H9 (cell line): ENCODE measurements at regions not wholly inside any gene's neighbourhood (a gene's known extent, or its start where the extent isn't known, plus 50 kb on each side); places are given as distances from the start of the nearest gene placed in this dataset.

Experiments
- DNase-seq: peaks from one replicate; pipeline ENCODE4 v3.0.0-alpha.2; 2017
- H2AFZ ChIP-seq: one replicate; pipeline ENCODE4 v1.6.1; 2013; ENCODE audit warnings: mild to moderate bottlenecking, low read length, control low read depth, moderate library complexity
- H2AK5ac ChIP-seq: 2 replicates; pipeline ENCODE4 v1.6.1; 2013; ENCODE audit warnings: low read length, control low read depth, mixed read lengths; ENCODE audit not compliant: insufficient read length
- H2BK120ac ChIP-seq: one replicate; pipeline ENCODE4 v1.6.1; 2013; ENCODE audit warnings: low read depth, mild to moderate bottlenecking, low read length, control low read depth, inconsistent platforms; ENCODE audit not compliant: poor library complexity, severe bottlenecking
- H2BK12ac ChIP-seq: 2 replicates; pipeline ENCODE4 v1.6.1; 2013; ENCODE audit warnings: low read length, control low read depth, mixed read lengths, low read depth; ENCODE audit not compliant: insufficient read length
- H2BK15ac ChIP-seq: 2 replicates; pipeline ENCODE4 v1.6.1; 2013; ENCODE audit warnings: low read depth, low read length, control low read depth
- H2BK20ac ChIP-seq: one replicate; pipeline ENCODE4 v1.6.1; 2013; ENCODE audit warnings: low read depth, mild to moderate bottlenecking, low read length, control low read depth, inconsistent platforms; ENCODE audit not compliant: poor library complexity, severe bottlenecking
- H2BK5ac ChIP-seq: 2 replicates; pipeline ENCODE4 v1.6.1; 2013; ENCODE audit warnings: low read length, control low read depth, mixed read lengths; ENCODE audit not compliant: insufficient read length
- H3K14ac ChIP-seq: 2 replicates; pipeline ENCODE4 v1.6.1; 2013; ENCODE audit warnings: low read length, control low read depth; ENCODE audit not compliant: insufficient read depth
- H3K18ac ChIP-seq: 2 replicates; pipeline ENCODE4 v1.6.1; 2013; ENCODE audit warnings: low read depth, mild to moderate bottlenecking, mixed read lengths, low read length, control low read depth; ENCODE audit not compliant: insufficient read length
- H3K23ac ChIP-seq: 2 replicates; pipeline ENCODE4 v1.6.1; 2013; ENCODE audit warnings: low read length, control low read depth, mixed read lengths, low read depth; ENCODE audit not compliant: insufficient read length
- H3K23me2 ChIP-seq: 2 replicates; pipeline ENCODE4 v1.6.1; 2013; ENCODE audit warnings: low read depth, mild to moderate bottlenecking, mixed read lengths, low read length, control low read depth; ENCODE audit not compliant: insufficient read length, poor library complexity, severe bottlenecking
- H3K27ac ChIP-seq: 2 replicates; pipeline ENCODE4 v1.5.1; 2013; ENCODE audit warnings: low read length, control low read depth, mixed read lengths, low read depth; ENCODE audit not compliant: insufficient read length
- H3K27me3 ChIP-seq: 2 replicates; pipeline ENCODE4 v1.6.1; 2013; ENCODE audit warnings: low read length, control low read depth, inconsistent platforms; ENCODE audit not compliant: insufficient read depth
- H3K4ac ChIP-seq: 2 replicates; pipeline ENCODE4 v1.6.1; 2013; ENCODE audit warnings: low read depth, mild to moderate bottlenecking, control low read depth, inconsistent platforms, low read length, moderate library complexity
- H3K4me1 ChIP-seq: 2 replicates; pipeline ENCODE4 v1.6.1; 2013; ENCODE audit warnings: low read length, control low read depth, inconsistent platforms; ENCODE audit not compliant: insufficient read depth
- H3K4me2 ChIP-seq: 2 replicates; pipeline ENCODE4 v1.6.1; 2013; ENCODE audit warnings: low read length, control low read depth, mixed read lengths; ENCODE audit not compliant: insufficient read length, insufficient read depth
- H3K56ac ChIP-seq: 2 replicates; pipeline ENCODE4 v1.6.1; 2013; ENCODE audit warnings: low read depth, mild to moderate bottlenecking, mixed read lengths, low read length, control low read depth; ENCODE audit not compliant: insufficient read length
- H3K79me1 ChIP-seq: 2 replicates; pipeline ENCODE4 v1.6.1; 2013; ENCODE audit warnings: low read depth, mild to moderate bottlenecking, moderate library complexity, low read length, control low read depth, inconsistent platforms; ENCODE audit not compliant: insufficient read depth, poor library complexity, severe bottlenecking
- H3K79me2 ChIP-seq: 2 replicates; pipeline ENCODE4 v1.6.1; 2013; ENCODE audit warnings: low read length, control low read depth, inconsistent platforms; ENCODE audit not compliant: insufficient read depth
- H3K9ac ChIP-seq: 2 replicates; pipeline ENCODE4 v1.6.1; 2013; ENCODE audit warnings: low read length, control low read depth, mixed read lengths; ENCODE audit not compliant: insufficient read length; ENCODE audit errors: extremely low read depth
- H3K9me3 ChIP-seq: one replicate; pipeline ENCODE4 v1.6.1; 2013; ENCODE audit warnings: low read depth, low read length, inconsistent platforms; ENCODE audit not compliant: control insufficient read depth
- H3T11ph ChIP-seq: one replicate; pipeline ENCODE4 v1.6.1; 2013; ENCODE audit warnings: mild to moderate bottlenecking, low read length, control low read depth, inconsistent platforms
- H4K20me1 ChIP-seq: one replicate; pipeline ENCODE4 v1.6.1; 2013; ENCODE audit not compliant: control insufficient read depth, insufficient read length, insufficient read depth
- H4K5ac ChIP-seq: 2 replicates; pipeline ENCODE4 v1.6.1; 2013; ENCODE audit warnings: low read depth, mild to moderate bottlenecking, mixed read lengths, low read length, control low read depth; ENCODE audit not compliant: insufficient read length
- H4K8ac ChIP-seq: replicated peaks from 2 replicates; pipeline ENCODE4 v1.6.1; 2013; ENCODE audit warnings: low read length, control low read depth, mixed read lengths, low read depth; ENCODE audit not compliant: insufficient read length
- H4K91ac ChIP-seq: 2 replicates; pipeline ENCODE4 v1.6.1; 2013; ENCODE audit warnings: low read depth, mild to moderate bottlenecking, moderate library complexity, mixed read lengths, low read length, control low read depth; ENCODE audit not compliant: insufficient read length
- H3K27ac Mint-ChIP-seq, 3 experiments: 2 replicates in 2 of 3; 3 replicates in 1 of 3; pipeline ENCODE4 v1.8.0; 2020 to 2021; ENCODE audit warnings: mixed read lengths in 3 of 3, mild to moderate bottlenecking in 1 of 3, moderate library complexity in 1 of 3
- H3K27me3 Mint-ChIP-seq: 2 replicates; pipeline ENCODE4 v1.8.0; 2021; ENCODE audit warnings: low read depth, mild to moderate bottlenecking, moderate library complexity, mixed read lengths
- H3K36me3 Mint-ChIP-seq, 3 experiments: 2 replicates in 2 of 3; 3 replicates in 1 of 3; pipeline ENCODE4 v1.8.0; 2020 to 2021; ENCODE audit warnings: low read depth in 3 of 3, mixed read lengths in 3 of 3; ENCODE audit not compliant: insufficient read depth in 1 of 3
- H3K4me1 Mint-ChIP-seq, 2 experiments: 2 replicates each; pipeline ENCODE4 v1.8.0; 2020; ENCODE audit warnings: mixed read lengths in 2 of 2
- H3K4me3 Mint-ChIP-seq, 2 experiments: 2 replicates in 1 of 2; 3 replicates in 1 of 2; pipeline ENCODE4 v1.8.0; 2020 to 2021; ENCODE audit warnings: mild to moderate bottlenecking in 2 of 2, mixed read lengths in 2 of 2, moderate library complexity in 1 of 2
- H3K9me3 Mint-ChIP-seq, 2 experiments: 2 replicates in 1 of 2; 3 replicates in 1 of 2; pipeline ENCODE4 v1.8.0; 2020; ENCODE audit warnings: mild to moderate bottlenecking in 2 of 2, mixed read lengths in 2 of 2, moderate library complexity in 1 of 2
- CTCF ChIP-seq: fragments of 200-600 bp; sonication (generic); conservative IDR thresholded peaks from 3 replicates; pipeline ENCODE4 v1.8.0; 2021; ENCODE audit warnings: antibody characterized with exemption, mild to moderate bottlenecking
- WGBS: extraction: QIAGEN DNeasy Blood & Tissue Kit; methylation state at CpG from one replicate; pipeline ENCODE4 v1.1.7; 2013; ENCODE audit warnings: missing lambda C conversion rate, low lambda C conversion rate, mixed read lengths; ENCODE audit not compliant: insufficient read length; ENCODE audit errors: extremely low coverage; 5-methylcytosine and 5-hydroxymethylcytosine counted together

- Histone ChIP-seq H3K4ac (no peak overlapping the region), H4K91ac (no peak overlapping the region), H3K4me2 (no peak overlapping the region), H3K27ac (no peak overlapping the region), H4K20me1 (no peaks in the 10 kb centered on the region), H3K23me2 (no peaks in the 10 kb centered on the region), H2BK15ac (no peak overlapping the region), H3K9ac (no peak overlapping the region), H2BK120ac (no peak overlapping the region), H2AK5ac (no peak overlapping the region), H3K14ac (no peak overlapping the region), H2BK12ac (no peak overlapping the region), H3T11ph (no peak overlapping the region), H3K18ac (no peak overlapping the region), H3K9me3 (no peaks in the 10 kb centered on the region), H3K79me1 (no peaks in the 10 kb centered on the region), H3K27me3 (no peaks in the 10 kb centered on the region), H3K4me1 (peaks cover 12% of the 10 kb centered on the region), H3K23ac (no peak overlapping the region), H3K56ac (no peak overlapping the region), H4K8ac (no peak overlapping the region), H3K79me2 (peaks cover 3% of the 10 kb centered on the region; the same call in 1 of the 2 replicates), H2BK5ac (no peak overlapping the region), H2AFZ (no peak overlapping the region), H2BK20ac (no peak overlapping the region), H4K5ac (no peak overlapping the region)
- WGBS, result no CpG with 5 or more reads among the region's 6 CpGs
- DNase-seq, result no peak
- Mint-ChIP-seq H3K9me3 (peaks cover 10% of the 10 kb centered on the region in 2 experiments; a peak in 4 of 5 replicates), H3K27ac (no peak overlapping the region; a peak in 1 of 7 replicates), H3K36me3 (peaks cover 24 to 37% (median 34%) of the 10 kb centered on the region in 3 experiments), H3K4me3 (no peak overlapping the region), H3K27me3 (no peaks in the 10 kb centered on the region; the same call in 1 of the 2 replicates), H3K4me1 (peaks cover 29 to 35% of the 10 kb centered on the region in 2 experiments)
- TF ChIP-seq CTCF, result no peak
Observed at GRCh38 chr14:89504602-89505313, 87.7 kb upstream of the FOXN3 start.
